ENCODE measurements at regions not wholly inside any gene's neighbourhood (a gene's known extent, or its start where the extent isn't known, plus 50 kb on each side); places are given as distances from the start of the nearest gene placed in this dataset.

DNA sequence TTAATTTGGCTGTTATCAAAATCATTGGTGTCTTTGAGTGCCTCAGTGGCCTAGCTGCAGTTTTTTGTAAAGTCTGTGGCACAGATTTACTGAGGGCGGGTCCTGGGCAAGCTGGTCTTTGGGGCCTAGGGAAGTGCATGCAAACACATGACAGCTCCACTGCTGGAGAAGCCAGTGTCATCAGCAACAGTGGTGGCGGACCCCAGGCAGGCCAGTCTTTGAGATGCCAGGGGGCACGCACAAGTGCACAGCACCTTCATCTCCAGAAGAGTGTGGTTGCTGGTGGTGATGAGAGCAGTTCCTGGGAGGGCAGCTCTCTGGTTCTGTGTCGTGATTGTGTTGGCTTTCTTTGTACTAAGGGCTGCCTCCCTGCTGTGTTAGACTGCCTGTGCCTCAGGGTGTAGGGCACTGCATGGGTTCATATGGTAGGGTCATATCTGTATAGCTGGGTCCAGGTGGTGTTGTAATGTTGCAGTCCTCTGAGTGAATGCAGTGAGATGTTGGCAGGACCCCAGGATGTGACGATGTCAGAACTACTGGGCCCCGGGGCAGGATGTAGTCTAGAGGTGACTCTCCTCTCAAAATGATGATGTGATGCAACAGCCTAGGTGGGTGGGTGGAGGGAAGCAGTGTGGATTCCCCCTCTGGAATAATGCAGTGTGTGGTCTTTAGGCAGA, 646.7 kb upstream of the CDH2 start:
- no peaks in the 10 kb centered on the region for H3K27me3 ChIP-seq (ENCODE audit: control insufficient read depth in 2 of 2, insufficient read depth in 2 of 2, low read length in 2 of 2)
- H3K4me1 ChIP-seq (ENCODE audit: control insufficient read depth in 2 of 2, insufficient read depth in 2 of 2, low read length in 2 of 2) = no peaks in the 10 kb centered on the region
- H3K9me3 ChIP-seq (ENCODE audit: control insufficient read depth in 2 of 2, low read length in 2 of 2) = no peaks in the 10 kb centered on the region
- no peak overlapping the region for H3K27ac ChIP-seq (ENCODE audit: low read depth in 2 of 2, low read length in 2 of 2)
- no peak overlapping the region for H3K4me3 ChIP-seq (ENCODE audit: low read length in 2 of 2)
- no peak overlapping the region for H3K9ac ChIP-seq (ENCODE audit: low read depth in 1 of 2, low read length in 2 of 2)
- no peaks in the 10 kb centered on the region for H3K36me3 ChIP-seq (ENCODE audit: control insufficient read depth in 2 of 2, insufficient read depth in 2 of 2, low read length in 2 of 2)

DNA sequence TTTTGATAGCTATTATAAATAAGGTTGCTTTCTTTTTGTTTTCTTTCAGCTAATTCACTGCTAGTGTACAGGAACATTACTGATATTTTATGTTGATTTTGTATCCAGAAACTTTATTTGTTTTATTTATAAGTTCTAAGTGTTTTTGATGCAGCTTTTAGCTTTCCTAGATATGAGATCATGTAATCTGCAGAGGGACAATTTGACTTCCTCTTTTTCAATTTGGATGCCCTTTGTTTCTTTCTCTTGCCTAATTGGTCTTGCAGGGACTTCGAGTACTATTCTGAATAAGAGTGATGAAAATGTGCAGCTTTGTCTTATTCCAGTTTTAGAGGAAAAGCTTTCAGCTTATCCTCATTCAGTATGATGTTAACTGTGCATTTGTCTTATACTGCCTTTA, 643.4 kb upstream of the CDH2 start:
- Histone ChIP-seq H3K9ac (ENCODE audit: low read depth in 1 of 2, low read length in 2 of 2) (no peak overlapping the region), H3K27me3 (ENCODE audit: control insufficient read depth in 2 of 2, insufficient read depth in 2 of 2, low read length in 2 of 2) (no peaks in the 10 kb centered on the region), H3K27ac (ENCODE audit: low read depth in 2 of 2, low read length in 2 of 2) (no peak overlapping the region), H3K4me1 (ENCODE audit: control insufficient read depth in 2 of 2, insufficient read depth in 2 of 2, low read length in 2 of 2) (no peaks in the 10 kb centered on the region), H3K36me3 (ENCODE audit: control insufficient read depth in 2 of 2, insufficient read depth in 2 of 2, low read length in 2 of 2) (no peaks in the 10 kb centered on the region), H3K4me3 (ENCODE audit: low read length in 2 of 2) (no peak overlapping the region), H3K9me3 (ENCODE audit: control insufficient read depth in 2 of 2, low read length in 2 of 2) (no peaks in the 10 kb centered on the region)

DNA sequence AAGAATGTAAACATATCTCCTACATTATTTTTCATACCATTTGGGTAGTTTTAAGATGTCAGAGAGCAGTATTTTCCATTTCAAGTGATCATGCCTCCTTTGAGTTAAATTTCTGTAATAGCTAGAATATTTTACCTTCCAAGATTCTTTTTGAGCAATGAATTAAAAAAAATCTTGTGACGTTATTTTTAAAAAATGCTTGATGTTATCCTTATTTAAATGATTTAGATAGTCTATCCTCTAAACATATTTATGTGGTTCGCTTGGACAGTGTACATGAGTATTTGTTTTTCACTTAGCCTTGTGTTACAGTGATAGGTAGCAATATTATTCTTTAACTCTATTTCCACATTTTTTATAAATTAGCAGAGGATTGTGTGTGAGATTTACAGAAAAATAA, 639.2 kb upstream of the CDH2 start:
- H3K27me3 ChIP-seq (ENCODE audit: control insufficient read depth in 2 of 2, insufficient read depth in 2 of 2, low read length in 2 of 2) = no peaks in the 10 kb centered on the region
- no peaks in the 10 kb centered on the region for H3K36me3 ChIP-seq (ENCODE audit: control insufficient read depth in 2 of 2, insufficient read depth in 2 of 2, low read length in 2 of 2)
- H3K9me3 ChIP-seq (ENCODE audit: control insufficient read depth in 2 of 2, low read length in 2 of 2) = no peaks in the 10 kb centered on the region
- no peak overlapping the region for H3K27ac ChIP-seq (ENCODE audit: low read depth in 2 of 2, low read length in 2 of 2)
- no peak overlapping the region for H3K4me3 ChIP-seq (ENCODE audit: low read length in 2 of 2)
- no peaks in the 10 kb centered on the region for H3K4me1 ChIP-seq (ENCODE audit: control insufficient read depth in 2 of 2, insufficient read depth in 2 of 2, low read length in 2 of 2)
- H3K9ac ChIP-seq (ENCODE audit: low read depth in 1 of 2, low read length in 2 of 2) = no peak overlapping the region

DNA sequence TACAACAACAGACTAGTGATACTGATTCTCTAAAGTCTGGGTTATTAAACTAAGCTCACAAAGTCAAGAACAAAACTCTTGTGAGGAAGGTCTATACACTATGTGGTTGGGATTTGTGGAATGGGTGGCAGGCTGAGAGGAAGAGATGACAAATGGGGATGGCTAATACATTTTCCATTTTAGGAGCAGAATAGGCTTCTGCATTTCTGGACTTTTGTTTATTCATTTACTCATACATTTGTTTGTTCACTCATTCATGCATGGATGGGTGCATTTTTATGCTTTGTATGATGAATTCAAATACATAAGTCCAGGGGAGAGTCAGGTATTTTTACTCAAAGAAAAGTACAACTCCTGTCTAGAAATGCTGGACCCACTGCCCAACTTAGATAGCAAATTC, 637.4 kb upstream of the CDH2 start:
- Histone ChIP-seq H3K27me3 (ENCODE audit: control insufficient read depth in 2 of 2, insufficient read depth in 2 of 2, low read length in 2 of 2) (no peaks in the 10 kb centered on the region), H3K27ac (ENCODE audit: low read depth in 2 of 2, low read length in 2 of 2) (no peak overlapping the region), H3K9ac (ENCODE audit: low read depth in 1 of 2, low read length in 2 of 2) (no peak overlapping the region), H3K36me3 (ENCODE audit: control insufficient read depth in 2 of 2, insufficient read depth in 2 of 2, low read length in 2 of 2) (no peaks in the 10 kb centered on the region), H3K4me3 (ENCODE audit: low read length in 2 of 2) (no peak overlapping the region), H3K4me1 (ENCODE audit: control insufficient read depth in 2 of 2, insufficient read depth in 2 of 2, low read length in 2 of 2) (no peaks in the 10 kb centered on the region), H3K9me3 (ENCODE audit: control insufficient read depth in 2 of 2, low read length in 2 of 2) (no peaks in the 10 kb centered on the region)

DNA sequence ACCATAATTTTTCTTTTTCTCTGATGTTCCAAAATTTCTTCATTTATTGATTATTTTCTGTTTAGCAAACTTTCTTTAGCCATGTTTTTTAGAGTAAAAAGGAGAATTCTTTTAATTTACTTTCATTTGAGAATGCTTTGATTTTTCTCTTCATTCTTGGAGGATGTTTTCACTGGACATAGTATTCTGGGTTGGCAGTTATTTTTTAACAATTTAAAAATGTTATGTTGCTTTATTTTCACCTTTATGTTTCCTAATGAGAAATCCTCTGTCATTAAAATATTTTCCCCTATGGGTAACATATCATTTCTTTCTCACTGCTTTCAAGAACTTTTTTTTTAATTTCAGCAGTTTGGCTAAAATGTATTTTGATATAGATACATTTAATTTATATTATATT, 631.4 kb upstream of the CDH2 start:
- Histone ChIP-seq H3K9ac (ENCODE audit: low read depth in 1 of 2, low read length in 2 of 2) (no peak overlapping the region), H3K27me3 (ENCODE audit: control insufficient read depth in 2 of 2, insufficient read depth in 2 of 2, low read length in 2 of 2) (no peaks in the 10 kb centered on the region), H3K9me3 (ENCODE audit: control insufficient read depth in 2 of 2, low read length in 2 of 2) (peaks cover 0 to 6% of the 10 kb centered on the region in 2 donors), H3K4me3 (ENCODE audit: low read length in 2 of 2) (no peak overlapping the region), H3K36me3 (ENCODE audit: control insufficient read depth in 2 of 2, insufficient read depth in 2 of 2, low read length in 2 of 2) (no peaks in the 10 kb centered on the region), H3K27ac (ENCODE audit: low read depth in 2 of 2, low read length in 2 of 2) (no peak overlapping the region), H3K4me1 (ENCODE audit: control insufficient read depth in 2 of 2, insufficient read depth in 2 of 2, low read length in 2 of 2) (no peaks in the 10 kb centered on the region)

DNA sequence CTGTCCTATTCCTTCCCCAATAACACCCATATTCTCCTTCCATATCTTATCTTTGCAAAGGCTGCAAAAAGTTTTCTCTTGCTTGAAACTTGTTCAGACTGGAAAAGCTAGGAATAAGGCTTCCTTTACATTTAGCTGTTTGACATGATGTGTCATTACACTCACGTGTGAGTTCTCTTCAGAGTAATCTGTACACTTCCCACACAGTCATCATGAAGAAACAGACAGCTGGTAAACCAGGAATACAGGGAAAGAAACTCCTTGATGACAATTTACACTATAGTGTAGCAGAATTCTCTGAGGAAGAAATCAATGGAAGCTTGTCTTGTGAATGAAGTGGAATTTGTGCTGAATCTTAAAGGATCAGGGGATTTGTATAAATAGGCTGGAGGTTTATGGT, 628.6 kb upstream of the CDH2 start:
- H3K27ac ChIP-seq (ENCODE audit: low read depth in 2 of 2, low read length in 2 of 2) = no peak overlapping the region
- H3K9ac ChIP-seq (ENCODE audit: low read depth in 1 of 2, low read length in 2 of 2) = no peak overlapping the region
- peaks cover 0 to 6% of the 10 kb centered on the region in 2 donors for H3K9me3 ChIP-seq (ENCODE audit: control insufficient read depth in 2 of 2, low read length in 2 of 2)
- no peaks in the 10 kb centered on the region for H3K4me1 ChIP-seq (ENCODE audit: control insufficient read depth in 2 of 2, insufficient read depth in 2 of 2, low read length in 2 of 2)
- H3K4me3 ChIP-seq (ENCODE audit: low read length in 2 of 2) = no peak overlapping the region
- H3K27me3 ChIP-seq (ENCODE audit: control insufficient read depth in 2 of 2, insufficient read depth in 2 of 2, low read length in 2 of 2) = no peaks in the 10 kb centered on the region
- H3K36me3 ChIP-seq (ENCODE audit: control insufficient read depth in 2 of 2, insufficient read depth in 2 of 2, low read length in 2 of 2) = no peaks in the 10 kb centered on the region

DNA sequence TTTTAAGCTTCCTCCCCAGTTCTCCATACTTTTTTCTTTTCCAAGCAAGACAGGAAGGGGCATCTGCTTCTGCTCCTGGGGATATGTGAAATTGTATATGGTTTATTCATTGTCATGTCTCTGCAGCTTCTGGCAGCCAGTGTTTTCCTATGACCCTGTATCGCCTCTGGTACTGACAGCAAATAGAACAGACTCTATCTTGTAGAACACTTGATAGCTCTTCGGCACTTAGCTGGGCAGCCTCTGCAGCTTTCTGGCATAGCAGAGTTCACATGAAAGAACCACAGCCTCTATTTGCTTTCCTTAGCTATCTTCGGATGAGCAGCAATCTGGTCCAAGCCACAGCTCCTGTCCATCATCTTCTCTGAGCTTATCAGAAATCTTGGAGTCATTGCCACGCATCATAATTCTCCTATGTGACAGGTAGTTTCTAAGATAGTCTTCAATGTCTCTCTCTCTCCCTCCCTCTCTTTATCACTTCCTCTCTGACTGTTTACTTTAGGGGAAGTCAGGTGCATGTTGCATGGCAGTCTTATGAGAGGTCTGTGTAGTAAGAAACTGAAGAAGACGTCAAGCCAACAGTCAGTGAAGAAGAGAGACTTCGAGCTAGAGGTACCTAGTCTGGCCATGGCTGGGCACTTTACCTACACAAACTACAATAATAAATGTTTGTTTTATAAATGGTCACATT, 627.7 kb upstream of the CDH2 start:
- no peaks in the 10 kb centered on the region for H3K4me1 ChIP-seq (ENCODE audit: control insufficient read depth in 2 of 2, insufficient read depth in 2 of 2, low read length in 2 of 2)

DNA sequence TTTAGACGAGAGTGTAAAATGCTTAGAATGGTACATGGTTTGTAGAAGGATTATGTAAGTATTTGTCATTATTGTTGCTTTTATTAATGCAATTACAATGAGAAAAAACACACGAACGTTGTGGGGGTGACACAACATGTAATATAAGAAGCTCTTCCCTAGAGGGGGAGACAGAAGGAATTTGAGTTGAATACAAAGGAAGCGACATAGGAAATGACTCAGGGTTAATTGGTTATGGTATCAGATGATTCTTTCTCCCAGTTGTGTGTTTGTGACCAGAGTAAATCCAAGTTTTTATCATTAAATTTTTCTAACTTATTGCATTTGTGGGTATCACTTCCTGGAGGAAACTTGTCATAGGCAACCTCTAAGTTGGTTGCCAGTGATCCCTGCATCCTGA, 625.6 kb upstream of the CDH2 start:
- Histone ChIP-seq H3K36me3 (ENCODE audit: control insufficient read depth in 2 of 2, insufficient read depth in 2 of 2, low read length in 2 of 2) (no peaks in the 10 kb centered on the region), H3K9ac (ENCODE audit: low read depth in 1 of 2, low read length in 2 of 2) (no peak overlapping the region), H3K27me3 (ENCODE audit: control insufficient read depth in 2 of 2, insufficient read depth in 2 of 2, low read length in 2 of 2) (no peaks in the 10 kb centered on the region)

More for the DNA sequence above, 627.7 kb upstream of the CDH2 start:
- Histone ChIP-seq H3K27me3 (ENCODE audit: control insufficient read depth in 2 of 2, insufficient read depth in 2 of 2, low read length in 2 of 2) (no peaks in the 10 kb centered on the region), H3K9ac (ENCODE audit: low read depth in 1 of 2, low read length in 2 of 2) (no peak overlapping the region), H3K27ac (ENCODE audit: low read depth in 2 of 2, low read length in 2 of 2) (no peak overlapping the region), H3K4me3 (ENCODE audit: low read length in 2 of 2) (no peak overlapping the region), H3K9me3 (ENCODE audit: control insufficient read depth in 2 of 2, low read length in 2 of 2) (peaks cover 0 to 6% of the 10 kb centered on the region in 2 donors), H3K36me3 (ENCODE audit: control insufficient read depth in 2 of 2, insufficient read depth in 2 of 2, low read length in 2 of 2) (no peaks in the 10 kb centered on the region)

DNA sequence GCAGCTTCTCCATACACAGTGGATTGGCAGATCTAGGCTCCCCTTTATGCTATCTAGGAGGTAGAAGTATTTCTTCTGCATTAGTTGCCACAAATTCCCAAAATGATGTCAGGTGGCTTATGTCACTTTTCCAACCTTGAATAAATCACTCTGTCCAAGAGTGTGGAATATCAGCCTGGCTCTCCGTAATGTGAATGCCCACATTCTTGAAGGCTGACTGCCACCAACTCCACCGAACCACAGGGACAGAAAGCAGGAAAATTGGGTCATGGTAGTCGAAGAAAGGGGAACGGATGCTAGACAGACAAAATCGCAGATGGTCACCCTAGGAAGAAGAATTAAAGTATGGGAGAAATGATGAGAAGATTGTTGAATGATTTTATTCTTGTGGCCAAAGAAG, 624.9 kb upstream of the CDH2 start:
- no peaks in the 10 kb centered on the region for H3K27me3 ChIP-seq (ENCODE audit: control insufficient read depth in 2 of 2, insufficient read depth in 2 of 2, low read length in 2 of 2)
- no peak overlapping the region for H3K9ac ChIP-seq (ENCODE audit: low read depth in 1 of 2, low read length in 2 of 2)
- H3K27ac ChIP-seq (ENCODE audit: low read depth in 2 of 2, low read length in 2 of 2) = no peak overlapping the region
- H3K9me3 ChIP-seq (ENCODE audit: control insufficient read depth in 2 of 2, low read length in 2 of 2) = no peaks in the 10 kb centered on the region
- H3K4me1 ChIP-seq (ENCODE audit: control insufficient read depth in 2 of 2, insufficient read depth in 2 of 2, low read length in 2 of 2) = no peaks in the 10 kb centered on the region
- H3K4me3 ChIP-seq (ENCODE audit: low read length in 2 of 2) = no peak overlapping the region
- H3K36me3 ChIP-seq (ENCODE audit: control insufficient read depth in 2 of 2, insufficient read depth in 2 of 2, low read length in 2 of 2) = no peaks in the 10 kb centered on the region

More for the DNA sequence above, 625.6 kb upstream of the CDH2 start:
- no peak overlapping the region for H3K4me3 ChIP-seq (ENCODE audit: low read length in 2 of 2)
- no peak overlapping the region for H3K27ac ChIP-seq (ENCODE audit: low read depth in 2 of 2, low read length in 2 of 2)
- no peaks in the 10 kb centered on the region for H3K9me3 ChIP-seq (ENCODE audit: control insufficient read depth in 2 of 2, low read length in 2 of 2)
- no peaks in the 10 kb centered on the region for H3K4me1 ChIP-seq (ENCODE audit: control insufficient read depth in 2 of 2, insufficient read depth in 2 of 2, low read length in 2 of 2)

DNA sequence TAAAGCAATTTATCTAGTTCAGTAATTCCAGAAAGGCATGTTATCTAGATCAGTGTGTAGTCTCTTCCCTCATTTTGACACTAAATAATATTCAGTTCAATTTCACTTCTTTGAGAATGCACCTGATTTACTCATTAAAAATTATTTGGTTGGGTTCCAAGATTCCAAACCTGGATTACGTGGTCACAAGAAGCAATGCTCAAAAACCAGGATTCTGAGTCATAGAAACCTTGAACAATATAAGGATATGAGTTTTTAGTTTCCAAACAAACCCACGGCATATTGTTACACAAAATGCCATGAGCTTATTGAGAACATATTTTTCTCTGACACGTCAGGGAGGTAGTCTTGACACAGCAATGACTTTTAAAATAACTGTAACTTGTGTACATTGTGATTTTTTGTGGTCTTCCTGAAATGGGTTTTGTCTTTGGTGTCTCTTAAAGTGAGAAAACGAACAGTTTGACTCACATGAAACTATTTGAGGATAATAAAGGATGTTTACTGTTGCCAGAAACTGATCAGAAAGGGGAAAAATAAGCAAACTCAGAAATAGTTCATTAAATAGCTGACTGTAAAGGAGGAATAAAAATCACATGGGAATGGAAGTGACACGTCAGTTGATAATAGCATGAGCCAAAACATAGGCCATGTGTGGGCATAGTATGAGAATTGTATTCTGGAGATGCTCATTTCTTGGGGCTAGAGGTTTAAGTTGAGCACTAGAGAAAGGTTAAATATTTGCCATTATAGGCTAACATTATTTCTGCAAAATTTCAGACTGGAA, 617.7 kb upstream of the CDH2 start:
- H3K27me3 ChIP-seq (ENCODE audit: control insufficient read depth in 2 of 2, insufficient read depth in 2 of 2, low read length in 2 of 2) = no peaks in the 10 kb centered on the region
- no peak overlapping the region for H3K9ac ChIP-seq (ENCODE audit: low read depth in 1 of 2, low read length in 2 of 2)
- H3K36me3 ChIP-seq (ENCODE audit: control insufficient read depth in 2 of 2, insufficient read depth in 2 of 2, low read length in 2 of 2) = no peaks in the 10 kb centered on the region
- H3K4me1 ChIP-seq (ENCODE audit: control insufficient read depth in 2 of 2, insufficient read depth in 2 of 2, low read length in 2 of 2) = no peaks in the 10 kb centered on the region
- no peak overlapping the region for H3K4me3 ChIP-seq (ENCODE audit: low read length in 2 of 2)
- H3K9me3 ChIP-seq (ENCODE audit: control insufficient read depth in 2 of 2, low read length in 2 of 2) = peaks cover 0 to 4% of the 10 kb centered on the region in 2 donors
- no peak overlapping the region for H3K27ac ChIP-seq (ENCODE audit: low read depth in 2 of 2, low read length in 2 of 2)

Data from mucosa of rectum (tissue), 2 donors.